ENCODE measurements at regions not wholly inside any gene's neighbourhood (a gene's known extent, or its start where the extent isn't known, plus 50 kb on each side); places are given as distances from the start of the nearest gene placed in this dataset.

- no peak overlapping the region for H3K4me2 ChIP-seq (ENCODE audit: insufficient read depth in 1 of 2, low read depth in 2 of 2, low read length in 2 of 2)
- no peak overlapping the region for H2BK5ac ChIP-seq (ENCODE audit: low read depth, low read length)
- no peak overlapping the region for H3K56ac ChIP-seq (replicated peaks; ENCODE audit: insufficient read length, low read depth, low read length)
- H3K4ac ChIP-seq (replicated peaks; ENCODE audit: insufficient read length, low read depth, low read length), result no peak overlapping the region
- no peak overlapping the region for H4K8ac ChIP-seq (ENCODE audit: extremely low read depth, insufficient read depth, low read length)
- H3K18ac ChIP-seq (ENCODE audit: extremely low read depth, low read length), result no peak overlapping the region
- FAIRE-seq (no peak), DNase-seq (ENCODE audit: low read depth in 1 of 2, low spot score in 2 of 2) (no peak)
- no peaks in the 10 kb centered on the region; a peak in 1 of 7 replicates for H3K4me1 ChIP-seq (replicated peaks in 1 of 4; ENCODE audit: control insufficient read depth in 3 of 4, insufficient read depth in 4 of 4, low read length in 3 of 4)
- ChIA-PET CTCF (ENCODE audit: partially characterized antibody) (interaction anchor here (0.6 to 1.4 kb wide), 5 partner anchors 9 to 1223 kb away, joined by 3 to 7 read pairs (median 4); no protein-coding TSS in a partner anchor), POLR2A (ENCODE audit: partially characterized antibody) (no interaction called here)
- no peak for TF ChIP-seq ASH2L (IDR thresholded peaks at IDR 0.05; ENCODE audit: low read length)
- TF ChIP-seq SIX5 (IDR thresholded peaks at IDR 0.05; ENCODE audit: low read depth, low read length), result no peak
- no peak for TF ChIP-seq KDM1A (IDR thresholded peaks at IDR 0.05; ENCODE audit: borderline replicate concordance, low read length)
- TF ChIP-seq TCF12 (IDR thresholded peaks at IDR 0.05; ENCODE audit: low read depth, low read length), result no peak
- TF ChIP-seq CEBPB (IDR thresholded peaks at IDR 0.05; ENCODE audit: low read depth, low read length), result no peak
- no peak for TF ChIP-seq JUND (IDR thresholded peaks at IDR 0.05; ENCODE audit: low read length)
- TF ChIP-seq BACH1 (IDR thresholded peaks at IDR 0.05; ENCODE audit: low read length), result no peak
- no peak overlapping the region for H4K91ac ChIP-seq (replicated peaks; ENCODE audit: insufficient read length, low read length)
- H2BK15ac ChIP-seq (ENCODE audit: low read length), result no peak overlapping the region
- no peaks in the 10 kb centered on the region for H3K79me1 ChIP-seq (ENCODE audit: low read depth, low read length)
- no peaks in the 10 kb centered on the region for H3K23me2 ChIP-seq (ENCODE audit: low read depth, low read length)
- no peak overlapping the region for H2AFZ ChIP-seq (ENCODE audit: low read length)
- no peaks in the 10 kb centered on the region for H3K9me3 ChIP-seq (ENCODE audit: insufficient read depth in 2 of 2, low read depth in 1 of 2, low read length in 1 of 2)
- H4K20me1 ChIP-seq (replicated peaks in 1 of 2; ENCODE audit: control insufficient read depth in 1 of 2, insufficient read depth in 2 of 2, low read length in 2 of 2), result no peaks in the 10 kb centered on the region
- H3K79me2 ChIP-seq (ENCODE audit: control insufficient read depth in 1 of 2, insufficient read depth in 2 of 2, low read length in 2 of 2), result no peaks in the 10 kb centered on the region
- H2BK20ac ChIP-seq (ENCODE audit: low read length), result no peak overlapping the region
- H2BK12ac ChIP-seq (ENCODE audit: low read depth, low read length), result no peak overlapping the region
- no peak overlapping the region for H2BK120ac ChIP-seq (replicated peaks; ENCODE audit: low read depth, low read length)
- 94% methylated on average over 2 of the region's 2 CpGs; no CpG with 5 or more reads in 1 of the 2 experiments for WGBS, 2 experiments (ENCODE audit: extremely low coverage in 1 of 2, insufficient coverage in 1 of 2, insufficient read length in 1 of 2, insufficient replicate concordance in 2 of 2, low coverage in 1 of 2, low lambda C conversion rate in 2 of 2, missing lambda C conversion rate in 1 of 2)
- H3K36me3 ChIP-seq (ENCODE audit: control insufficient read depth in 2 of 4, insufficient read depth in 4 of 4, low read length in 3 of 4), result no peaks in the 10 kb centered on the region
- H3K27ac ChIP-seq (ENCODE audit: low read depth, low read length), result no peak overlapping the region
- H3K27me3 ChIP-seq (replicated peaks in 1 of 4; ENCODE audit: control insufficient read depth in 3 of 4, extremely low read depth in 1 of 4, insufficient read depth in 3 of 4, low read length in 3 of 4), result no peaks in the 10 kb centered on the region
- no peak overlapping the region for H2AK5ac ChIP-seq (ENCODE audit: low read depth, low read length)
- H3K14ac ChIP-seq (ENCODE audit: insufficient read length), result no peak overlapping the region
- H3K23ac ChIP-seq (ENCODE audit: insufficient read length), result no peak overlapping the region
- no peak overlapping the region for H3K9ac ChIP-seq (replicated peaks in 1 of 4; ENCODE audit: extremely low read depth in 1 of 4, low read depth in 3 of 4, low read length in 3 of 4)
- no peak overlapping the region for H3K4me3 ChIP-seq (ENCODE audit: extremely low read depth in 1 of 4, insufficient read depth in 2 of 4, low read depth in 3 of 4, low read length in 4 of 4)
- H4K5ac ChIP-seq (ENCODE audit: insufficient read length, low read depth, low read length), result no peak overlapping the region
Measured at GRCh38 chr5:115052948-115053347, 116.8 kb downstream of the TRIM36 start.

Measured in H1 (cell line).